SK-N-SH treated with all-trans-retinoic acid at 6 μM for 48 hours (cell line): ENCODE measurements at regions not wholly inside any gene's neighbourhood (a gene's known extent, or its start where the extent isn't known, plus 50 kb on each side); places are given as distances from the start of the nearest gene placed in this dataset.

ENCODE experiments used
- ARNTL ChIP-seq: fragments of 450-650 bp; formaldehyde crosslinking; IDR thresholded peaks from 2 replicates; pipeline ENCODE4 v1.5.0; 2020; ENCODE audit warnings: low read depth, mild to moderate bottlenecking, moderate library complexity, borderline replicate concordance
- ESRRG ChIP-seq: fragments of 250-450 bp; sonication (Bioruptor Pico); IDR thresholded peaks from 2 replicates; pipeline ENCODE4 v1.6.1; 2021; ENCODE audit warnings: mild to moderate bottlenecking
- ISL1 ChIP-seq: fragments of 250-450 bp; sonication (Bioruptor Pico); IDR thresholded peaks from 2 replicates; pipeline ENCODE4 v2.1.2; 2022; ENCODE audit warnings: mild to moderate bottlenecking, moderate library complexity
- RARB ChIP-seq: fragments of 250-450 bp; sonication (Bioruptor Pico); IDR thresholded peaks from 2 replicates; pipeline ENCODE4 v1.8.0; 2021; ENCODE audit warnings: mild to moderate bottlenecking, moderate library complexity
- ZFP30 ChIP-seq: fragments of 450-650 bp; formaldehyde crosslinking; IDR thresholded peaks from 2 replicates; pipeline ENCODE4 v1.5.0; 2022; ENCODE audit warnings: mild to moderate bottlenecking, moderate library complexity

DNA sequence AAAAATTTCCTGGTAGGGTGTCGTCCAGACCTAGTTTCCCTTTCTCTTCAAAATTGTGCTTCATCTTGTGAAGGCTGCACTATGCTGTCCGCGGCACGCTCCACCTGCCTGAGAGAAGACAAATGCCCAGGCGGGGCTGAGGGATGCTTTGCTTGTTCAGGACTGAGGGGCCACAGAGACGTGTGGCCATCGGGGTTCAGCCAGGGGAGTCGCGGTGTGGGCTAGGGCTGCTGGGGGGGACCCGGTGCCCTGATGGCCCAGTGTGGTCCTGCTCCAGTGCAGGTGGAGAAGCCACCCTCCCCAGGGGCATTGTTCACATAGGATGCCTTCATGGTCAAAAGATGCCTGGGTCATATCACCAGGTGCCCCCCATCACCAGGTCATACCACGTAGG is 107.8 kb upstream of the SHH start:
- no peak for TF ChIP-seq ISL1
- no peak for TF ChIP-seq ARNTL (CRISPR knock-in tag)
- TF ChIP-seq ZFP30 (CRISPR knock-in tag): no peak
- no peak for TF ChIP-seq ESRRG (CRISPR knock-in tag)
- no peak for TF ChIP-seq RARB (CRISPR knock-in tag)
